ENCODE measurements at regions not wholly inside any gene's neighbourhood (a gene's known extent, or its start where the extent isn't known, plus 50 kb on each side); places are given as distances from the start of the nearest gene placed in this dataset.

DNA sequence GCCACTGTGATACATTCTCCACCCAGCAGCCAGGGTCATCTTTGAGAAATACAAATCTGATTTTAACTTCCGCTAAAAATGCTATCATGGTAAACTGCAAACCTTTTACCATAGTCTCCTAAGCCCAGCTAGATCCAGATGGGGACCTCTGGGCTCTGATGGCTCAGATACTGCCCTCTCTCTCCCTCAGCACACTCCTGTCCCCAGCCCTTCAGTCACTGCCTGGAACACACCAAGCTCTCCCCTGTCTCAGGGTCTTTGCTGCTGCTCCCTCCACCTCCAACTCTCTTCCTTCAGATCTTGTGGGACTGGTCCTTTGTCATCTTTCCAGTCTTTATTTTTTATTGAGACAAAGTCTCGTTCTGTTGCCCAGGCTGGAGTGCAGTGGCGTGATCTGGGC, 65.1 kb downstream of the SPRY4 start:
- 89 to 91% (median 90%) methylated on average over 3 of the region's 3 CpGs for WGBS, 3 donors
- H3K9me3 ChIP-seq: no peaks in the 10 kb centered on the region
- DNase-seq: no peak
- TF ChIP-seq EP300 (IDR thresholded peaks at IDR 0.05): no peak
- TF ChIP-seq CTCF (IDR thresholded peaks at IDR 0.05): no peak
- H3K4me1 ChIP-seq (ENCODE audit: insufficient read depth): no peaks in the 10 kb centered on the region
- no peak overlapping the region for H3K27ac ChIP-seq
- intact Hi-C loops (cut with DNase I): no loop called here
- no peaks in the 10 kb centered on the region for H3K27me3 ChIP-seq
- H3K4me3 ChIP-seq: no peak overlapping the region
- H3K36me3 ChIP-seq: no peaks in the 10 kb centered on the region

- Histone ChIP-seq H3K27me3 (no peaks in the 10 kb centered on the region), H3K27ac (no peak overlapping the region), H3K36me3 (no peaks in the 10 kb centered on the region), H3K4me3 (no peak overlapping the region), H3K9me3 (no peaks in the 10 kb centered on the region), H3K4me1 (ENCODE audit: insufficient read depth) (no peaks in the 10 kb centered on the region)
- DNase-seq: no peak
- intact Hi-C loops (cut with DNase I): no loop called here
- 87 to 100% (median 100%) methylated on average over 1 of the region's 1 CpG for WGBS, 3 donors
- TF ChIP-seq POLR2A (IDR thresholded peaks at IDR 0.05): no peak
- TF ChIP-seq EP300 (IDR thresholded peaks at IDR 0.05): no peak
- TF ChIP-seq CTCF (IDR thresholded peaks at IDR 0.05): no peak
Measured at GRCh38 chr5:142255831-142256230, 69.0 kb downstream of the SPRY4 start.

DNA sequence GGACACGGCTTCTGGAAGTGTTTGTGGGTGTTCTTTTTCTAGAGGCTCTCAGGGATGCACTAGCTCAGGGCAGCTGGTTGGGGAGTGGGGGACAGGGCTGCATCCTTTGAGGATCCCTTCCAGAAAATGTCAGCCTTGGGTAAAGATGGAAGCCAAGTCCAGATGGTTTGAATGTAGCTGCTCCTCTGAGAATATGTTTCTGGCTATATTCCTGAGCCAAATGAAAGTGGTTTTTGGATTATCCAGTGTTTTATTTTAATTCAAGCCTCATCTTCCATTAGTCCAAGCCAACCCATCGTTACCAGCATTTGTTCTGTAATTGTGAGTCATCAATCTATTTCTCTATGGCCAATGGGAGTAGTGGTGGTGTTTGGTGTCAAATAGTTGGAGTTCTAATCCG, 70.4 kb downstream of the SPRY4 start:
- no peaks in the 10 kb centered on the region for H3K9me3 ChIP-seq
- H3K4me3 ChIP-seq: no peak overlapping the region
- H3K27ac ChIP-seq: no peak overlapping the region
- WGBS, 3 donors: 41 to 57% (median 57%) methylated on average over 3 of the region's 3 CpGs
- no peaks in the 10 kb centered on the region for H3K27me3 ChIP-seq
- TF ChIP-seq EP300 (IDR thresholded peaks at IDR 0.05): no peak
- TF ChIP-seq CTCF (IDR thresholded peaks at IDR 0.05): no peak
- TF ChIP-seq POLR2A (IDR thresholded peaks at IDR 0.05): no peak
- intact Hi-C loops (cut with DNase I): no loop called here
- no peaks in the 10 kb centered on the region for H3K36me3 ChIP-seq
- no peak for DNase-seq
- H3K4me1 ChIP-seq (ENCODE audit: insufficient read depth): no peaks in the 10 kb centered on the region

- intact Hi-C loops (cut with DNase I): no loop called here
- H3K9me3 ChIP-seq: no peaks in the 10 kb centered on the region
- TF ChIP-seq POLR2A (IDR thresholded peaks at IDR 0.05) (no peak), EP300 (IDR thresholded peaks at IDR 0.05) (no peak), CTCF (IDR thresholded peaks at IDR 0.05) (no peak)
- no peaks in the 10 kb centered on the region for H3K36me3 ChIP-seq
- no peaks in the 10 kb centered on the region for H3K27me3 ChIP-seq
- no peak overlapping the region for H3K27ac ChIP-seq
- DNase-seq: no peak
- no peaks in the 10 kb centered on the region for H3K4me1 ChIP-seq (ENCODE audit: insufficient read depth)
- 71 to 76% (median 75%) methylated on average over 10 of the region's 10 CpGs for WGBS, 3 donors
- no peak overlapping the region for H3K4me3 ChIP-seq
Measured at GRCh38 chr5:142253938-142254337, 70.9 kb downstream of the SPRY4 start.

DNA sequence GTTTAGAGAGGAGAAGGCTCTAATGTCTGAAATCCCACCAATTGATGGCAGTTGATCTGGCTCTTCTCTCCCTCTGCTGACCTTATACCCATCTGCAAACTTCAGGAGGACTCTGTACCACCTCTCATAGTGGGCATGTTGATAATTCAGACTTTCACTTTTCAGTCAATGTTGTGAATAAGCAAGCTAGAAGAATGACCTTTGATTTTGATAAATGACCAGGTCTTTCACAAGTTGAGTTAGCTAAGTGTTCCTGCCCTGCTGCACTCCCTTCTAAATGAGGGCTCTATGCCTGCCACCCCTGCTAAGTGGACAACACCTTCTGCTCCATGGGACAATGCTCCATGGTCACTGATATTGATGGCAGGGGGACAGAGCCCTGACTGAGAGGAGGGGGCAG, 74.7 kb downstream of the SPRY4 start:
- Histone ChIP-seq H3K9me3 (no peaks in the 10 kb centered on the region), H3K27me3 (no peaks in the 10 kb centered on the region), H3K27ac (no peak overlapping the region), H3K4me1 (ENCODE audit: insufficient read depth) (peaks cover 7% of the 10 kb centered on the region), H3K36me3 (no peaks in the 10 kb centered on the region), H3K4me3 (no peak overlapping the region)
- intact Hi-C loops (cut with DNase I): no loop called here
- TF ChIP-seq CTCF (IDR thresholded peaks at IDR 0.05): no peak
- TF ChIP-seq EP300 (IDR thresholded peaks at IDR 0.05): no peak
- no peak for TF ChIP-seq POLR2A (IDR thresholded peaks at IDR 0.05)
- no peak for DNase-seq
